SK-N-SH (cell line): ENCODE measurements at regions not wholly inside any gene's neighbourhood (a gene's known extent, or its start where the extent isn't known, plus 50 kb on each side); places are given as distances from the start of the nearest gene placed in this dataset.

Source experiments
- CTCF ChIP-seq: fragments of 200-600 bp; sonication (generic); IDR thresholded peaks from 2 replicates; pipeline ENCODE4 v1.6.1; 2017; ENCODE audit warnings: antibody characterized with exemption, mild to moderate bottlenecking, moderate library complexity
- FOXM1 ChIP-seq: IDR thresholded peaks from 2 replicates; pipeline ENCODE4 v1.4.0; 2012; ENCODE audit warnings: low read depth, mild to moderate bottlenecking
- MAX ChIP-seq: IDR thresholded peaks from 2 replicates; pipeline ENCODE4 v1.4.0; 2012; ENCODE audit warnings: low read depth
- MEF2A ChIP-seq: IDR thresholded peaks from 2 replicates; pipeline ENCODE4 v1.4.0; 2012; ENCODE audit warnings: low read depth, borderline replicate concordance
- MXI1 ChIP-seq: IDR thresholded peaks from 2 replicates; pipeline ENCODE4 v1.6.1; 2012; ENCODE audit warnings: mild to moderate bottlenecking, low read depth, low read length, improper control_type of control experiment
- PBX3 ChIP-seq: IDR thresholded peaks from 2 replicates; pipeline ENCODE4; 2012
- USF1 ChIP-seq: IDR thresholded peaks from 2 replicates; pipeline ENCODE4 v1.4.0; 2012; ENCODE audit warnings: low read depth, borderline replicate concordance

GRCh38 chr4:64880557-64880956 is 471.3 kb upstream of the TECRL start:
- TF ChIP-seq FOXM1 (no peak), PBX3 (no peak), CTCF (no peak), MAX (no peak), MEF2A (no peak), MXI1 (no peak), USF1 (no peak)
